ENCODE measurements at regions not wholly inside any gene's neighbourhood (a gene's known extent, or its start where the extent isn't known, plus 50 kb on each side); places are given as distances from the start of the nearest gene placed in this dataset.

DNA sequence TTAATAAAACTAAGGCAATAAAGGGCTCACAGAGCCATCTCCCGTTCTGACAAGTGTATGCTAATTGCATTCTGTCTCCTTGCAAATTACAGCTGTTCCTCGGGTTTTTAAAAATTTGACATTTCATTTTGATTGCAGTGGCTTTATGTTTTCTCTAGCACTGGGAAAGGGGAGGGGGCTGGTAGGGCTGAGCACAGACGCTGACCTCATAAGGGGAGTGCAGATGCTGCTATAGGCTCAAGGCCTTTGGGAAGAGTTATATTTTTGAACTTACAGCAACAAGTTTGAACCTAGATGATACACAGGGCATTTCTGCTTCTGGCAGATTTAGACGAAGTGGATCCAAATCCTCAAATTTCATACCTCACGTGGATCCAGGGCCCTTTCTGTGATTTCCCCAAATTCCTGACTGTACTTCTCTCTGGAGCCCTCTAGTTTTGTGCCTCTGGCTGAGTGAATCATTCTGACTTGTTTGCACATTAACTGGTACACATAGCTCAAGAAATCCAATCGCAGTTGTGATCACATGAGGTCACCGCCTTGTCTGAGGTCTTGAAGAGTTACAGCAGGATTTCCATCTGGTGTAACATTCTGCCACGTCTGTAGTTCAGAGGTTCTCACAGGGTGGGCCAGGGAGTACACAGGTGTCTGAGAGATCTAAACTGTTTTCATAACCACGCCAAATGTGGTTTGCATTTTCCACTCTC lies 230.3 kb downstream of the C1orf94 start:
- peaks cover 0 to 4% (median 0%) of the 10 kb centered on the region in 3 donors for H3K27me3 ChIP-seq (ENCODE audit: insufficient read depth in 3 of 3, low read length in 2 of 3)
- DNase-seq (no peak), ATAC-seq (no peak)
- no peak overlapping the region for H3K27ac ChIP-seq
- no peaks in the 10 kb centered on the region for H3K36me3 ChIP-seq (ENCODE audit: insufficient read depth in 1 of 2, low read depth in 1 of 2)
- no peaks in the 10 kb centered on the region for H3K9me3 ChIP-seq
- intact Hi-C loops (cut with DNase I), result no loop called here
- TF ChIP-seq, protein P1, sequence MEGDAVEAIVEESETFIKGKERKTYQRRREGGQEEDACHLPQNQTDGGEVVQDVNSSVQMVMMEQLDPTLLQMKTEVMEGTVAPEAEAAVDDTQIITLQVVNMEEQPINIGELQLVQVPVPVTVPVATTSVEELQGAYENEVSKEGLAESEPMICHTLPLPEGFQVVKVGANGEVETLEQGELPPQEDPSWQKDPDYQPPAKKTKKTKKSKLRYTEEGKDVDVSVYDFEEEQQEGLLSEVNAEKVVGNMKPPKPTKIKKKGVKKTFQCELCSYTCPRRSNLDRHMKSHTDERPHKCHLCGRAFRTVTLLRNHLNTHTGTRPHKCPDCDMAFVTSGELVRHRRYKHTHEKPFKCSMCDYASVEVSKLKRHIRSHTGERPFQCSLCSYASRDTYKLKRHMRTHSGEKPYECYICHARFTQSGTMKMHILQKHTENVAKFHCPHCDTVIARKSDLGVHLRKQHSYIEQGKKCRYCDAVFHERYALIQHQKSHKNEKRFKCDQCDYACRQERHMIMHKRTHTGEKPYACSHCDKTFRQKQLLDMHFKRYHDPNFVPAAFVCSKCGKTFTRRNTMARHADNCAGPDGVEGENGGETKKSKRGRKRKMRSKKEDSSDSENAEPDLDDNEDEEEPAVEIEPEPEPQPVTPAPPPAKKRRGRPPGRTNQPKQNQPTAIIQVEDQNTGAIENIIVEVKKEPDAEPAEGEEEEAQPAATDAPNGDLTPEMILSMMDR (IDR thresholded peaks at IDR 0.05), result no peak
- H3K4me3 ChIP-seq, result no peak overlapping the region
- H3K4me1 ChIP-seq, result no peaks in the 10 kb centered on the region
- WGBS, 3 donors, result 18 to 22% (median 21%) methylated on average over 9 of the region's 9 CpGs

DNA sequence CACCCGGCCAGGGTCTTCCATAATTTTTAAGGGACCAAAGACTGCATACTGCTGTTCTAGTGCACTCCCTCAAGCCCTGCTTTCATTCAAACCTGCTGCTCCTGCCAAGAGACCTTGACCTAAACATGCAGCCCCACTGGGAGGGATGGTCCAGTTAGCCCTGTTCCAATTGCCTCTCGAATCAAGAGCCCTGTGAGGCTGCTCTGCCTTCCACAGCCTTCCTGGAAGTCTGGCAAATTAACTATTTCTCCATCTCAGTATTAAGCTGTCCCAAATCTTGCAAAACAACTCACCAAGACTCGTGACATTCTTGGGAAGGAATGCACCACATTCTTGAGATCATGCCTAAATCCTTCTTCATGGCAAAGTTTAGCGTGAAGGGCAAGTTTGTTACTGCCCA lies 231.3 kb downstream of the C1orf94 start:
- TF ChIP-seq, protein P1 (IDR thresholded peaks at IDR 0.05), result no peak
- intact Hi-C loops (cut with DNase I), result no loop called here
- 20 to 36% (median 26%) methylated on average over 4 of the region's 4 CpGs for WGBS, 3 donors
- H3K9me3 ChIP-seq, result no peaks in the 10 kb centered on the region
- no peaks in the 10 kb centered on the region for H3K36me3 ChIP-seq (ENCODE audit: insufficient read depth in 1 of 2, low read depth in 1 of 2)
- H3K4me3 ChIP-seq, result no peak overlapping the region
- ATAC-seq, result no peak
- no peaks in the 10 kb centered on the region for H3K4me1 ChIP-seq
- peak in 1 of 2 donors; percentile 20 for DNase-seq
- H3K27ac ChIP-seq, result no peak overlapping the region
- peaks cover 0 to 4% (median 0%) of the 10 kb centered on the region in 3 donors for H3K27me3 ChIP-seq (ENCODE audit: insufficient read depth in 3 of 3, low read length in 2 of 3)

DNA sequence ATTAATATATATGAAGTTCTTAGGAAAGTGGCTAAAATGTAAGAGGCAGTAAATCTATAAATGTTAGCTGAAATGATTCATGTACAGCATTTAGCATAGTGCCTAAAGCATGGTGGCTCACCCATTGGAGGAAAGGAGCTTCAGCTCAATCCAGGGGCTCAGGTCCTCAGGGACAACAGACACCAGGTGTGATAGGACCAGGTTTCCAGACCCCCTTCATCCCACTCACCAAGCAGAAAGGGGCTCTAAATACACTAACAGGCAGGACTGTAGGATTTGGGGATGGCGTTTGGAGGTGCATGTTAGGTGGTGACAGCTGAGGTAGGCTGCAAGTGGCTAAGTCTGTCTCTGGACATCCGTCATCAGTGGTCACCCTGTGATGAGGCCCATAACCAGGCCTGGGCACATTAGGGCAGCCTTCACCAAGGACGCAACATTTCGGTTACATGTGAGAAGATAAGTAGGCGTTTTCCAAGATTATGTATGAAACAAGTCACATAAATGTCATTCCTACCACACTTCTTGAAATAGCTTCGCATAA lies 233.1 kb downstream of the C1orf94 start:
- Histone ChIP-seq H3K4me3 (no peak overlapping the region), H3K36me3 (ENCODE audit: insufficient read depth in 1 of 2, low read depth in 1 of 2) (no peaks in the 10 kb centered on the region), H3K4me1 (no peaks in the 10 kb centered on the region), H3K9me3 (no peaks in the 10 kb centered on the region), H3K27ac (no peak overlapping the region), H3K27me3 (ENCODE audit: insufficient read depth in 3 of 3, low read length in 2 of 3) (peaks cover 0 to 7% (median 0%) of the 10 kb centered on the region in 3 donors)
- intact Hi-C loops (cut with DNase I), result no loop called here
- WGBS, 3 donors, result 91 to 94% (median 92%) methylated on average over 6 of the region's 6 CpGs
- TF ChIP-seq, protein P1 (IDR thresholded peaks at IDR 0.05), result no peak
- ATAC-seq, result no peak
- DNase-seq, result no peak

GRCh38 chr1:34412598-34413370 lies 236.1 kb downstream of the C1orf94 start:
- H3K4me1 ChIP-seq, result no peaks in the 10 kb centered on the region
- peaks cover 0 to 12% (median 7%) of the 10 kb centered on the region in 3 donors for H3K27me3 ChIP-seq (ENCODE audit: insufficient read depth in 3 of 3, low read length in 2 of 3)
- TF ChIP-seq, protein P1 (IDR thresholded peaks at IDR 0.05), result no peak
- no peak overlapping the region for H3K27ac ChIP-seq
- DNase-seq, result no peak
- no peak overlapping the region for H3K4me3 ChIP-seq
- 38 to 39% (median 39%) methylated on average over 12 of the region's 12 CpGs for WGBS, 3 donors
- no peaks in the 10 kb centered on the region for H3K9me3 ChIP-seq
- H3K36me3 ChIP-seq (ENCODE audit: insufficient read depth in 1 of 2, low read depth in 1 of 2), result no peaks in the 10 kb centered on the region
- intact Hi-C loops (cut with DNase I), result no loop called here
- no peak for ATAC-seq
